ENCODE measurements at regions not wholly inside any gene's neighbourhood (a gene's known extent, or its start where the extent isn't known, plus 50 kb on each side); places are given as distances from the start of the nearest gene placed in this dataset.
"Not testable (repeated sequence)": the region's sequence is repeated elsewhere in the genome, so short reads cannot be mapped to it uniquely, and the experiment has no call there.

DNA sequence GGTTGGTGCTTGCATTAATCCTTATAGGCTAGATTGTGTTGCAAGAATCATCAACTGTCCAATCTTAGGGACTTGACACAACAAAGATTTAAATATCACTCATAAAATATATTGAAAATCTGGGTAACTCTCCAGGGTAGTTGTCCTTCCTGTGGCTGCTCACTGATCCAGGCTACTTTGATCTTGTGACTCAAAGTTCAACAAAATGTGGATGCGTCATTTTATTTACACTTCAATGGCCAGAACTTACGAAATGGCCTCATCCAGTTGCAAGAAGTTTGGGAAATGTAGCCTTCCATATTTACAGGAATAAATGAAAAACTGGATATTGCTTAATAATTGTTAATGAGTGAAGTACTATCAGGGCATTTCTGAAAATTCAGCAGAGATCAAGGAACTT is 235.5 kb upstream of the ACTBL2 start:
- no peak for DNase-seq (ENCODE audit: insufficient read length, low spot score)
- FAIRE-seq = peak; percentile 48
- no peak for TF ChIP-seq POLR2A (IDR thresholded peaks at IDR 0.05; ENCODE audit: low read depth, low read length)

- no peak for TF ChIP-seq POLR2A (IDR thresholded peaks at IDR 0.05; ENCODE audit: low read depth, low read length)
- FAIRE-seq = no peak
- no peak for DNase-seq (ENCODE audit: insufficient read length, low spot score)
These were observed 234.9 kb upstream of the ACTBL2 start for GRCh38 chr5:57717555-57717954.

DNA sequence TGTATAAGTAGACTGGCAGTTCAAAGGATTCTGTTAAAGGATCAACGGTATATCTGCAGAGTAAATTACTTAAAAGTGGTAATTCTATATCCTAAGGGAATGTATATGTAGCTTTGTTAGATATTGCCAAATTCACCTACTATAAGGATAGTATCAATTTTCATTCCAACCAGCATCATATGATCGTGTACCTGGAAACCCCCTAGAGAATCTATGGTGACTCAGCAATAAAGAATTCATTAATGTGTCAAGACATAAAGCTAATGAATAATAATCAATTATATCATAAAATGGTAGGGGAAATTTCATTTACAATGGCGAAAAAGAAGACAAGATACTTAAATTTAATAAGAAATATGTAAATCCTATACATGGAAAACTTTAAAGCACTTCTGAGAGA is 234.1 kb upstream of the ACTBL2 start:
- DNase-seq (ENCODE audit: insufficient read length, low spot score) (no peak), FAIRE-seq (no peak)
- TF ChIP-seq POLR2A (IDR thresholded peaks at IDR 0.05; ENCODE audit: low read depth, low read length) = no peak

DNA sequence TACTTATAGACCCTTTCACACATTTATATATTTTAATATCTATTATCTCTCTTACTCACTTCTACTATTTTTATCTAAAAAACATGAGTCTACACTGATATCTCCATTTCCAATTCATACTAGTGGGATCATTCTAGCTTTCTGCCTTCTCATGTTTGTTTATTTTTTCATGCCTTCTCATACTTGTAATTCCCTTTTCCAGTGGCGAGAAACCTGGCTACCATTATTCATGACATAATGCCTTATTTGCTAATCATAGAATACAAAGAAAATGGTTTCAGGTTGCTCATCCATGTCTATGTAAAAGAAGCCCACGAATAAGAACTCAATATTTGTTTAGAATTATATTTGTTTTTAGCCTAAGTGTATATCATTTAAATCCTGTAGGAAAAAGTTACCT is 232.7 kb upstream of the ACTBL2 start:
- FAIRE-seq (no peak), DNase-seq (ENCODE audit: insufficient read length, low spot score) (no peak)
- TF ChIP-seq POLR2A (IDR thresholded peaks at IDR 0.05; ENCODE audit: low read depth, low read length) = no peak

GRCh38 chr5:57713535-57713934 is 230.9 kb upstream of the ACTBL2 start:
- FAIRE-seq; DNase-seq (ENCODE audit: insufficient read length, low spot score): not testable (repeated sequence)

GRCh38 chr5:57711946-57712345 is 229.3 kb upstream of the ACTBL2 start:
- DNase-seq (ENCODE audit: insufficient read length, low spot score) (no peak), FAIRE-seq (no peak)
- no peak for TF ChIP-seq POLR2A (IDR thresholded peaks at IDR 0.05; ENCODE audit: low read depth, low read length)

DNA sequence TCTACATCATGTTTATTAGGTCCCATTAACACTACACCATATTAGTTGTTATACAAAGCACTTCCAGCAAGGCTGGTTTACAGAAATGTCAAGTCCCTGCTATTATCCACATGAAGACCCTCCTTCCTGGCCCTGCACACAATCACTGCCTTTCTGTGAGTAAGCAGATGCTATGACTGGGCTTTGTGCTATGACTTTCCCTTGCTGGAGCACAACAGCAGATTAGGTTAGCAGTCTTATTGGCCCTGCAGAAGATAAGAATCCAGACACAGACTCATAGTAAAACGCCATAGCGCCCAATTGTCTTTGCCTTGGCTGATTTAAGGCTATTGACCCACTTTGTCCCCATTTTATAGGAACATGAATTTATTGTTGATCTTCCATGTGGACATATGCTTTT is 228.9 kb upstream of the ACTBL2 start:
- TF ChIP-seq POLR2A (IDR thresholded peaks at IDR 0.05; ENCODE audit: low read depth, low read length) = no peak
- DNase-seq (ENCODE audit: insufficient read length, low spot score) = no peak
- no peak for FAIRE-seq

- no peak for TF ChIP-seq POLR2A (IDR thresholded peaks at IDR 0.05; ENCODE audit: low read depth, low read length)
- FAIRE-seq (no peak), DNase-seq (ENCODE audit: insufficient read length, low spot score) (no peak)
These were observed 227.5 kb upstream of the ACTBL2 start for GRCh38 chr5:57710126-57710525.

- no peak for FAIRE-seq
- TF ChIP-seq POLR2A (IDR thresholded peaks at IDR 0.05; ENCODE audit: low read depth, low read length) = no peak
- no peak for DNase-seq (ENCODE audit: insufficient read length, low spot score)
These were observed 223.2 kb upstream of the ACTBL2 start for GRCh38 chr5:57705769-57706168.

DNA sequence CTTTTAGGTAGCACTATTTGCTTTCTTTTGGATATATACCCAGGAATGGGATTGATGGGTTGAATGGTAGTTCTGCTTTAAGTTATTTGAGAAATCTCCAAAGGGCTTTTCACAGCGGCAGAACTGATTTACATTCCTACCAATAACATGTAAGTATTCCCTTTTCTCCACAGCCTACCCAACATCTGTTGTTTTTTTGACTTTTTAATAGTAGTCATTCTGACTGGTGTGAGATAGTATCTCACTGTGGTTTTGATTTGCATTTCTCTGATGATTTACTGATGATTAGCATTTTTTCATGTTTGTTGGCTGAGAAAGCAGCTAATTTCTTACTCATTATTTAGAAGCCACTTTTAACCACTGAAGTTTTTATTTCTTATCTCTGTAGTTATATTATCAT is 221.1 kb upstream of the ACTBL2 start:
- DNase-seq (ENCODE audit: insufficient read length, low spot score) = no peak
- TF ChIP-seq POLR2A (IDR thresholded peaks at IDR 0.05; ENCODE audit: low read depth, low read length) = no peak
- peak; percentile 6 for FAIRE-seq

- DNase-seq (ENCODE audit: insufficient read length, low spot score) = no peak
- FAIRE-seq = no peak
- TF ChIP-seq POLR2A (IDR thresholded peaks at IDR 0.05; ENCODE audit: low read depth, low read length) = no peak
These were observed 217.9 kb upstream of the ACTBL2 start for GRCh38 chr5:57700484-57700883.

DNA sequence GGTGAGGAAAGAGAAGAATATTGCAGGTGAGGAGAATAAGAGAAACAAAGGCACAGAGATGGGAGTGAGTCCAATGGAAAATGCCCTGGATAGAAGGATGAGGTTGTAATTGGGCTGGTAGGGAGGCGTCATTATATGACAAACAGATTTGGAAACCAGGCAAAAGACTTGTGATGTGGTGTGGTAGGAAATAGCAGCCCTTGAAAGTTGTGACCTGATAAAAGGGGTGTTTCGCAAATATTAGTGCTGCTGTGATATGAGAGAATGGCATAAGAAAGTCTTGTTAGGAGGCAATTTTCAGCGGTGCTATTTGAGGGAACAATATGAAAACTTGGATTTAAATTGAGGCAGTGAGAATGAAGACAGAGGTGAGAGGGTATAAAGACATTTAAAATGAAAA is 217.5 kb upstream of the ACTBL2 start:
- no peak for TF ChIP-seq POLR2A (IDR thresholded peaks at IDR 0.05; ENCODE audit: low read depth, low read length)
- FAIRE-seq (no peak), DNase-seq (ENCODE audit: insufficient read length, low spot score) (no peak)

GRCh38 chr5:57698802-57699201 is 216.2 kb upstream of the ACTBL2 start:
- peak; percentile 95 for FAIRE-seq
- DNase-seq (ENCODE audit: insufficient read length, low spot score) = peak; percentile 8
- TF ChIP-seq POLR2A (IDR thresholded peaks at IDR 0.05; ENCODE audit: low read depth, low read length) = no peak

- FAIRE-seq (peak; percentile 20), DNase-seq (ENCODE audit: insufficient read length, low spot score) (no peak)
- no peak for TF ChIP-seq POLR2A (IDR thresholded peaks at IDR 0.05; ENCODE audit: low read depth, low read length)
These were observed 215.5 kb upstream of the ACTBL2 start for GRCh38 chr5:57698086-57698485.

- no peak for DNase-seq (ENCODE audit: insufficient read length, low spot score)
These were observed 214.4 kb upstream of the ACTBL2 start for GRCh38 chr5:57696825-57697570.

GRCh38 chr5:57696389-57696769 is 213.8 kb upstream of the ACTBL2 start:
- FAIRE-seq (no peak), DNase-seq (ENCODE audit: insufficient read length, low spot score) (no peak)
- TF ChIP-seq POLR2A (IDR thresholded peaks at IDR 0.05; ENCODE audit: low read depth, low read length) = no peak

More at GRCh38 chr5:57696825-57697570, 214.4 kb upstream of the ACTBL2 start:
- no peak for FAIRE-seq
- TF ChIP-seq POLR2A (IDR thresholded peaks at IDR 0.05; ENCODE audit: low read depth, low read length) = no peak
